HEK293T (cell line): ENCODE measurements at regions not wholly inside any gene's neighbourhood (a gene's known extent, or its start where the extent isn't known, plus 50 kb on each side); places are given as distances from the start of the nearest gene placed in this dataset.

ENCODE experiments used
- CTCF ChIA-PET: fragments of 350-600 bp; formaldehyde crosslinking; extraction: SDS; loops from one replicate; lab custom pipeline; 2021; ENCODE audit warnings: antibody characterized with exemption, inconsistent platforms; lab: Yijun Ruan, JAX
- POLR2A ChIA-PET: fragments of 350-600 bp; formaldehyde crosslinking; extraction: SDS; loops from one replicate; lab custom pipeline; 2020; ENCODE audit warnings: antibody characterized with exemption, inconsistent platforms; lab: Yijun Ruan, JAX
- DNase-seq: peaks from one replicate; pipeline ENCODE4 v3.0.0; 2012; ENCODE audit warnings: mixed read lengths; ENCODE audit errors: extremely low spot score
- ARNT ChIP-seq: fragments of 450-650 bp; IDR thresholded peaks from 2 replicates; pipeline ENCODE4 v1.6.1; 2017; ENCODE audit warnings: mild to moderate bottlenecking
- BHLHE40 ChIP-seq: fragments of 450-650 bp; IDR thresholded peaks from 2 replicates; pipeline ENCODE4 v1.6.1; 2016; ENCODE audit warnings: mild to moderate bottlenecking, moderate library complexity, borderline replicate concordance
- CTBP1 ChIP-seq: fragments of 450-650 bp; IDR thresholded peaks from 2 replicates; pipeline ENCODE4 v1.6.1; 2016; ENCODE audit warnings: borderline replicate concordance
- ELF4 ChIP-seq: fragments of 450-650 bp; IDR thresholded peaks from 2 replicates; pipeline ENCODE4 v1.6.1; 2017; ENCODE audit warnings: antibody characterized with exemption
- FOXA1 ChIP-seq: fragments of 450-650 bp; IDR thresholded peaks from 2 replicates; pipeline ENCODE4 v1.6.1; 2016; ENCODE audit warnings: mild to moderate bottlenecking
- FOXK2 ChIP-seq: fragments of 450-650 bp; IDR thresholded peaks from 2 replicates; pipeline ENCODE4 v1.6.1; 2016; ENCODE audit warnings: mild to moderate bottlenecking
- FOXM1 ChIP-seq: fragments of 450-650 bp; IDR thresholded peaks from 2 replicates; pipeline ENCODE4 v1.6.1; 2017; ENCODE audit warnings: mild to moderate bottlenecking, borderline replicate concordance
- HDGF ChIP-seq: fragments of 450-650 bp; IDR thresholded peaks from 2 replicates; pipeline ENCODE4 v1.6.1; 2017; ENCODE audit warnings: antibody characterized with exemption, borderline replicate concordance
- L3MBTL2 ChIP-seq: fragments of 450-650 bp; conservative IDR thresholded peaks from 2 replicates; pipeline ENCODE4 v1.6.1; 2016; ENCODE audit warnings: mild to moderate bottlenecking
- LEF1 ChIP-seq: fragments of 450-650 bp; IDR thresholded peaks from 2 replicates; pipeline ENCODE4 v1.6.1; 2017; ENCODE audit warnings: mild to moderate bottlenecking, borderline replicate concordance
- NFRKB ChIP-seq: fragments of 450-650 bp; IDR thresholded peaks from 2 replicates; pipeline ENCODE4 v1.6.1; 2016; ENCODE audit warnings: mild to moderate bottlenecking, moderate library complexity
- PKNOX1 ChIP-seq: fragments of 450-650 bp; IDR thresholded peaks from 2 replicates; pipeline ENCODE4 v1.6.1; 2016
- SP1 ChIP-seq: fragments of 450-650 bp; IDR thresholded peaks from 2 replicates; pipeline ENCODE4 v1.6.1; 2017
- SUZ12 ChIP-seq: fragments of 450-650 bp; IDR thresholded peaks from 2 replicates; pipeline ENCODE4 v1.6.1; 2016; ENCODE audit warnings: mild to moderate bottlenecking
- TARDBP ChIP-seq: fragments of 450-650 bp; IDR thresholded peaks from 2 replicates; pipeline ENCODE4 v1.6.1; 2016
- ZNF384 ChIP-seq: fragments of 450-650 bp; IDR thresholded peaks from 2 replicates; pipeline ENCODE4 v1.6.1; 2016

- POLR2A ChIA-PET, result no interaction called here
- no peak for TF ChIP-seq FOXK2
- TF ChIP-seq NFRKB, result no peak
- DNase-seq, result no peak
- CTCF ChIA-PET, result interaction anchor here (1.4 kb wide), 1 partner anchor 18 kb away, joined by 4 read pairs; no protein-coding TSS in a partner anchor
Measured at GRCh38 chr4:4712800-4713528, 146.5 kb upstream of the MSX1 start.

GRCh38 chr4:4711902-4712301 lies 147.6 kb upstream of the MSX1 start:
- DNase-seq, result no peak
- CTCF ChIA-PET, result interaction anchor here (1.4 kb wide), 1 partner anchor 17 kb away, joined by 4 read pairs; no protein-coding TSS in a partner anchor
- TF ChIP-seq BHLHE40, result no peak
- TF ChIP-seq FOXM1, result no peak
- POLR2A ChIA-PET, result no interaction called here

- POLR2A ChIA-PET, result no interaction called here
- CTCF ChIA-PET, result no interaction called here
Measured at GRCh38 chr4:4709736-4710135, 149.7 kb upstream of the MSX1 start.

GRCh38 chr4:4704267-4704666 lies 155.2 kb upstream of the MSX1 start:
- CTCF ChIA-PET, result no interaction called here
- POLR2A ChIA-PET, result no interaction called here
- TF ChIP-seq NFRKB (no peak), SUZ12 (no peak), HDGF (no peak), LEF1 (no peak), FOXK2 (no peak), FOXM1 (no peak), BHLHE40 (no peak)
- DNase-seq, result no peak

More at GRCh38 chr4:4709736-4710135, 149.7 kb upstream of the MSX1 start:
- TF ChIP-seq BHLHE40, result no peak
- TF ChIP-seq SUZ12, result no peak
- no peak for TF ChIP-seq ELF4
- TF ChIP-seq PKNOX1, result no peak
- no peak for TF ChIP-seq ZNF384
- TF ChIP-seq CTBP1, result no peak
- no peak for TF ChIP-seq SP1
- TF ChIP-seq FOXM1, result no peak
- TF ChIP-seq ARNT, result no peak
- no peak for TF ChIP-seq HDGF
- TF ChIP-seq L3MBTL2, result no peak
- no peak for TF ChIP-seq LEF1
- no peak for TF ChIP-seq NFRKB
- no peak for DNase-seq

- CTCF ChIA-PET, result no interaction called here
- POLR2A ChIA-PET, result no interaction called here
- no peak for TF ChIP-seq PKNOX1
- no peak for TF ChIP-seq SP1
- no peak for TF ChIP-seq FOXA1
- TF ChIP-seq FOXK2, result no peak
- TF ChIP-seq NFRKB, result no peak
- TF ChIP-seq SUZ12, result no peak
- no peak for TF ChIP-seq TARDBP
- TF ChIP-seq ELF4, result no peak
- no peak for TF ChIP-seq CTBP1
- no peak for TF ChIP-seq LEF1
- no peak for TF ChIP-seq ARNT
- no peak for TF ChIP-seq FOXM1
- TF ChIP-seq HDGF, result no peak
- no peak for TF ChIP-seq BHLHE40
- TF ChIP-seq L3MBTL2, result no peak
- TF ChIP-seq ZNF384, result no peak
- no peak for DNase-seq
Measured at GRCh38 chr4:4697584-4697983, 155.7 kb upstream of the STX18 start.

GRCh38 chr4:4696530-4696929 lies 154.7 kb upstream of the STX18 start:
- ChIA-PET CTCF (no interaction called here), POLR2A (no interaction called here)
- TF ChIP-seq SUZ12 (no peak), CTBP1 (no peak), SP1 (no peak), FOXM1 (no peak), ARNT (no peak), LEF1 (no peak), BHLHE40 (no peak), ZNF384 (no peak), PKNOX1 (no peak), FOXK2 (no peak), NFRKB (no peak), FOXA1 (no peak)
- no peak for DNase-seq
